OCI-LY7 (cell line): ENCODE measurements at regions not wholly inside any gene's neighbourhood (a gene's known extent, or its start where the extent isn't known, plus 50 kb on each side); places are given as distances from the start of the nearest gene placed in this dataset. TPM values are rescaled to one million over a fixed set of nuclear protein-coding genes. Genes with fewer than 3 reads are reported as not detected.

Experiments
- BruUV-seq: library from RNA; stranded (reverse); fragments of 400-500 nt; replicated peaks from 2 replicates; lab custom pipeline; 2021; lab: Mats Ljungman, UMichigan
- CTCF ChIA-PET: fragments of 300-600 bp; sonication (Branson Sonifier 250); formaldehyde crosslinking; loops from one replicate; lab custom pipeline; 2022; ENCODE audit warnings: antibody characterized with exemption; ENCODE audit not compliant: unreplicated experiment; lab: Charles Lee
- POLR2A ChIA-PET: fragments of 300-600 bp; sonication (Branson Sonifier 250); formaldehyde crosslinking; loops from one replicate; lab custom pipeline; 2022; ENCODE audit warnings: antibody characterized with exemption; lab: Charles Lee
- DNase-seq: peaks from one replicate; pipeline ENCODE4 v3.0.0-alpha.2; 2015; ENCODE audit warnings: low spot score
- H2AFZ ChIP-seq: fragments of 200-600 bp; sonication (generic), shearing (Covaris generic); 2 replicates; pipeline ENCODE4 v1.6.1; 2014; ENCODE audit warnings: mild to moderate bottlenecking, antibody characterized with exemption, low read length, moderate library complexity
- H3K27ac ChIP-seq: fragments of 200-600 bp; sonication (generic); 2 replicates; pipeline ENCODE4 v1.5.1; 2014; ENCODE audit warnings: mixed run types, low read depth, mild to moderate bottlenecking, moderate library complexity, low read length, inconsistent platforms; ENCODE audit not compliant: poor library complexity, severe bottlenecking
- H3K36me3 ChIP-seq: fragments of 200-600 bp; sonication (generic); 2 replicates; pipeline ENCODE4 v1.6.1; 2014; ENCODE audit warnings: mild to moderate bottlenecking, antibody characterized with exemption, low read length, moderate library complexity, mixed read lengths; ENCODE audit not compliant: insufficient read depth
- H3K4me1 ChIP-seq: fragments of 200-600 bp; sonication (generic); 2 replicates; pipeline ENCODE4 v1.5.1; 2014; ENCODE audit warnings: mild to moderate bottlenecking, low read length; ENCODE audit not compliant: insufficient read depth, poor library complexity, severe bottlenecking
- H3K4me2 ChIP-seq: fragments of 200-600 bp; sonication (generic); 2 replicates; pipeline ENCODE4 v1.6.1; 2014; ENCODE audit warnings: mild to moderate bottlenecking, low read length
- H3K4me3 ChIP-seq: fragments of 200-600 bp; sonication (generic); 2 replicates; pipeline ENCODE4 v1.5.1; 2014; ENCODE audit warnings: mild to moderate bottlenecking, low read depth, low read length; ENCODE audit not compliant: poor library complexity, severe bottlenecking
- H3K79me2 ChIP-seq: fragments of 200-600 bp; sonication (generic); 2 replicates; pipeline ENCODE4 v1.6.1; 2016; ENCODE audit warnings: low read depth, mild to moderate bottlenecking, low read length, moderate library complexity, mixed read lengths; ENCODE audit not compliant: insufficient read depth
- H3K9me2 ChIP-seq: fragments of 200-600 bp; sonication (generic); 2 replicates; pipeline ENCODE4 v1.6.1; 2016; ENCODE audit warnings: mild to moderate bottlenecking, low read length, mixed read lengths; ENCODE audit not compliant: insufficient read depth
- H3K9me3 ChIP-seq: fragments of 200-600 bp; sonication (generic); 2 replicates; pipeline ENCODE4 v1.6.1; 2014; ENCODE audit warnings: mild to moderate bottlenecking, mixed run types, low read length, mixed read lengths
- H4K20me1 ChIP-seq: fragments of 200-600 bp; sonication (generic); 2 replicates; pipeline ENCODE4 v1.6.1; 2014; ENCODE audit warnings: mild to moderate bottlenecking, antibody characterized with exemption, low read length, moderate library complexity, mixed read lengths; ENCODE audit not compliant: insufficient read depth
- CTCF ChIP-seq: fragments of 200-600 bp; sonication (generic); conservative IDR thresholded peaks from 2 replicates; pipeline ENCODE4 v1.5.1; 2014; ENCODE audit warnings: mild to moderate bottlenecking, antibody characterized with exemption, low read length, moderate library complexity, mixed read lengths
- EZH2phosphoT487 ChIP-seq: fragments of 200-600 bp; sonication (generic); IDR thresholded peaks from 2 replicates; pipeline ENCODE4 v1.6.1; 2018; ENCODE audit warnings: low read depth, borderline replicate concordance, mild to moderate bottlenecking, mixed run types, antibody characterized with exemption, low read length, moderate library complexity, mixed read lengths
- intact Hi-C: fragments of 100-400 bp; cut with micrococcal nuclease; formaldehyde crosslinking; loops from one replicate; pipeline ENCODE4 v1.10.0; 2022; ENCODE audit not compliant: unreplicated experiment
- small RNA-seq: library from RNA; depleted of rRNA; stranded (forward); fragments of <200 nt; gene quantifications from one replicate; pipeline ENCODE3, GENCODE V24; 2014

GRCh38 chr7:55623617-55624016 lies 51.3 kb upstream of the VOPP1 start:
- no peak for DNase-seq
- no TSS peak for BruUV-seq
- H2AFZ ChIP-seq, result no peak overlapping the region
- no peak overlapping the region for H3K27ac ChIP-seq
- no peaks in the 10 kb centered on the region for H3K9me2 ChIP-seq
- H3K4me1 ChIP-seq, result no peaks in the 10 kb centered on the region
- ChIA-PET POLR2A (no interaction called here), CTCF (interaction anchor here (0.6 kb wide), 1 partner anchor 152 kb away, joined by 3 read pairs; no protein-coding TSS in a partner anchor)
- intact Hi-C loops, result no loop called here
- no peaks in the 10 kb centered on the region for H3K36me3 ChIP-seq
- H4K20me1 ChIP-seq, result no peaks in the 10 kb centered on the region
- H3K4me2 ChIP-seq, result no peak overlapping the region
- H3K9me3 ChIP-seq, result peaks cover 7% of the 10 kb centered on the region; the same call in 1 of the 2 replicates
- no peaks in the 10 kb centered on the region for H3K79me2 ChIP-seq
- no peak overlapping the region for H3K4me3 ChIP-seq
- TF ChIP-seq CTCF, result no peak
- no peak for TF ChIP-seq EZH2phosphoT487

GRCh38 chr7:55622241-55622640 lies 49.9 kb upstream of the VOPP1 start:
- no peak for DNase-seq
- no peak for TF ChIP-seq EZH2phosphoT487
- no peak for TF ChIP-seq CTCF
- intact Hi-C loops, result no loop called here
- Histone ChIP-seq H4K20me1 (no peaks in the 10 kb centered on the region), H3K4me3 (no peak overlapping the region), H3K4me2 (no peak overlapping the region), H3K79me2 (no peaks in the 10 kb centered on the region), H3K4me1 (no peaks in the 10 kb centered on the region), H3K9me3 (peaks cover 7% of the 10 kb centered on the region; the same call in 1 of the 2 replicates), H3K9me2 (no peaks in the 10 kb centered on the region), H3K27ac (no peak overlapping the region), H3K36me3 (no peaks in the 10 kb centered on the region), H2AFZ (no peak overlapping the region)
- ChIA-PET POLR2A (interaction anchor here (1.0 kb wide), 1 partner anchor 17 kb away, joined by 3 read pairs; no protein-coding TSS in a partner anchor), CTCF (no interaction called here)
- BruUV-seq, result no TSS peak

Small RNA genes in the stretch of these regions (small RNA-seq; reads per million reads assigned to genes)
- gene RNU6-389P (not detected), gene SUMO2P3 (not detected)
